ENCODE measurements at regions not wholly inside any gene's neighbourhood (a gene's known extent, or its start where the extent isn't known, plus 50 kb on each side); places are given as distances from the start of the nearest gene placed in this dataset.

DNA sequence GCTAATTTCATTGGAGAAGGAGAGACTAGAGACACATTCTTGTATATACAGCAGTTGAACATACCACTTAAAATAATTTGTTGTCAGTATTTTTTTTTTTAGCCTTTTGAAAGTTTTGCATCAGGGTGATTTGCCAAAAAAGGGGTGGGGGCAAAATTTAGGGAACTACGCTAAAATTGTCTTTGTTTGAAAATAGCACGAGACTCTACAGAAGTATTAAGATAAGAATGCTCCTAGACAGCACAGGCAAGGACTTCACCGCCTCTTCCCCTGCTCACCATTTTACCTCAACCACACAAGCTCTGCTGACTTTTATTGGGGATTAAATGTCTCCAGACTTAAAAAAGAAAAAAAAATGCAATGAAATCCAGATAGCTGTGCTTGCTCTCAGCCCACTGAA, 236.1 kb upstream of the USP25 start:
- H3K79me2 ChIP-seq (ENCODE audit: control insufficient read depth, insufficient read depth, low read length), result no peaks in the 10 kb centered on the region
- in situ Hi-C loops (cut with MboI), result loop anchor here (25.0 kb wide), 1 partner anchor 631 kb away; no protein-coding TSS in a partner anchor
- ATAC-seq (no peak), DNase-seq (ENCODE audit: low read depth, low spot score) (no peak), FAIRE-seq (no peak)
- no peak overlapping the region for H3K27ac ChIP-seq (ENCODE audit: control insufficient read depth, insufficient read depth)
- ChIA-PET CTCF (interaction anchor here (1.4 kb wide), 1 partner anchor 9 kb away, joined by 4 read pairs; no protein-coding TSS in a partner anchor), POLR2A (no interaction called here), SMC1A (ENCODE audit: uncharacterized antibody, unreplicated experiment) (interaction anchor here (2.2 kb wide), 1 partner anchor 12 kb away, joined by 9 read pairs; no protein-coding TSS in a partner anchor), RAD21 (ENCODE audit: unreplicated experiment) (interaction anchor here (1.1 kb wide), 1 partner anchor 1234 kb away, joined by 3 read pairs; no protein-coding TSS in a partner anchor)
- no TSS peak for BruUV-seq (replicated peaks)
- no peak overlapping the region for H2AFZ ChIP-seq (ENCODE audit: control insufficient read depth, low read depth, low read length)
- H4K20me1 ChIP-seq (ENCODE audit: control insufficient read depth, insufficient read depth), result no peaks in the 10 kb centered on the region
- intact Hi-C loops (cut with micrococcal nuclease; ENCODE audit: unreplicated experiment), result no loop called here
- no peaks in the 10 kb centered on the region for H3K36me3 ChIP-seq (ENCODE audit: control insufficient read depth in 2 of 2, insufficient read depth in 2 of 2, low read length in 1 of 2)
- 0% methylated on average over 3 of the region's 3 CpGs for WGBS (ENCODE audit: insufficient coverage, insufficient replicate concordance, low lambda C conversion rate, missing lambda C conversion rate)
- no peaks in the 10 kb centered on the region for H3K4me1 ChIP-seq (ENCODE audit: control insufficient read depth, insufficient read depth, low read length)
- no peak overlapping the region for H3K4me2 ChIP-seq (ENCODE audit: control insufficient read depth, insufficient read depth)
- H3K4me3 ChIP-seq, result no peak overlapping the region
- no peaks in the 10 kb centered on the region for H3K27me3 ChIP-seq (replicated peaks in 1 of 2; ENCODE audit: control insufficient read depth in 2 of 2, insufficient read depth in 2 of 2, low read length in 1 of 2)
- no peaks in the 10 kb centered on the region for H3K9me3 ChIP-seq (replicated peaks; ENCODE audit: control insufficient read depth, insufficient read depth, low read length)
- H3K9ac ChIP-seq (ENCODE audit: control insufficient read depth, insufficient read depth, low read length), result no peak overlapping the region
- TF ChIP-seq CBX5 (IDR thresholded peaks at IDR 0.05; ENCODE audit: low read depth) (no peak), ZNF24 (IDR thresholded peaks at IDR 0.05) (no peak), MTA2 (IDR thresholded peaks at IDR 0.05; ENCODE audit: low read depth) (no peak), ASH2L (IDR thresholded peaks at IDR 0.05; ENCODE audit: borderline replicate concordance, low read depth) (no peak), STAT1 (conservative IDR thresholded peaks at IDR 0.05) (no peak)
- TF ChIP-seq, protein P1, sequence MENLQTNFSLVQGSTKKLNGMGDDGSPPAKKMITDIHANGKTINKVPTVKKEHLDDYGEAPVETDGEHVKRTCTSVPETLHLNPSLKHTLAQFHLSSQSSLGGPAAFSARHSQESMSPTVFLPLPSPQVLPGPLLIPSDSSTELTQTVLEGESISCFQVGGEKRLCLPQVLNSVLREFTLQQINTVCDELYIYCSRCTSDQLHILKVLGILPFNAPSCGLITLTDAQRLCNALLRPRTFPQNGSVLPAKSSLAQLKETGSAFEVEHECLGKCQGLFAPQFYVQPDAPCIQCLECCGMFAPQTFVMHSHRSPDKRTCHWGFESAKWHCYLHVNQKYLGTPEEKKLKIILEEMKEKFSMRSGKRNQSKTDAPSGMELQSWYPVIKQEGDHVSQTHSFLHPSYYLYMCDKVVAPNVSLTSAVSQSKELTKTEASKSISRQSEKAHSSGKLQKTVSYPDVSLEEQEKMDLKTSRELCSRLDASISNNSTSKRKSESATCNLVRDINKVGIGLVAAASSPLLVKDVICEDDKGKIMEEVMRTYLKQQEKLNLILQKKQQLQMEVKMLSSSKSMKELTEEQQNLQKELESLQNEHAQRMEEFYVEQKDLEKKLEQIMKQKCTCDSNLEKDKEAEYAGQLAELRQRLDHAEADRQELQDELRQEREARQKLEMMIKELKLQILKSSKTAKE (IDR thresholded peaks at IDR 0.05; ENCODE audit: low read depth, poor library complexity, severe bottlenecking), result no peak
- TF ChIP-seq, protein P2, sequence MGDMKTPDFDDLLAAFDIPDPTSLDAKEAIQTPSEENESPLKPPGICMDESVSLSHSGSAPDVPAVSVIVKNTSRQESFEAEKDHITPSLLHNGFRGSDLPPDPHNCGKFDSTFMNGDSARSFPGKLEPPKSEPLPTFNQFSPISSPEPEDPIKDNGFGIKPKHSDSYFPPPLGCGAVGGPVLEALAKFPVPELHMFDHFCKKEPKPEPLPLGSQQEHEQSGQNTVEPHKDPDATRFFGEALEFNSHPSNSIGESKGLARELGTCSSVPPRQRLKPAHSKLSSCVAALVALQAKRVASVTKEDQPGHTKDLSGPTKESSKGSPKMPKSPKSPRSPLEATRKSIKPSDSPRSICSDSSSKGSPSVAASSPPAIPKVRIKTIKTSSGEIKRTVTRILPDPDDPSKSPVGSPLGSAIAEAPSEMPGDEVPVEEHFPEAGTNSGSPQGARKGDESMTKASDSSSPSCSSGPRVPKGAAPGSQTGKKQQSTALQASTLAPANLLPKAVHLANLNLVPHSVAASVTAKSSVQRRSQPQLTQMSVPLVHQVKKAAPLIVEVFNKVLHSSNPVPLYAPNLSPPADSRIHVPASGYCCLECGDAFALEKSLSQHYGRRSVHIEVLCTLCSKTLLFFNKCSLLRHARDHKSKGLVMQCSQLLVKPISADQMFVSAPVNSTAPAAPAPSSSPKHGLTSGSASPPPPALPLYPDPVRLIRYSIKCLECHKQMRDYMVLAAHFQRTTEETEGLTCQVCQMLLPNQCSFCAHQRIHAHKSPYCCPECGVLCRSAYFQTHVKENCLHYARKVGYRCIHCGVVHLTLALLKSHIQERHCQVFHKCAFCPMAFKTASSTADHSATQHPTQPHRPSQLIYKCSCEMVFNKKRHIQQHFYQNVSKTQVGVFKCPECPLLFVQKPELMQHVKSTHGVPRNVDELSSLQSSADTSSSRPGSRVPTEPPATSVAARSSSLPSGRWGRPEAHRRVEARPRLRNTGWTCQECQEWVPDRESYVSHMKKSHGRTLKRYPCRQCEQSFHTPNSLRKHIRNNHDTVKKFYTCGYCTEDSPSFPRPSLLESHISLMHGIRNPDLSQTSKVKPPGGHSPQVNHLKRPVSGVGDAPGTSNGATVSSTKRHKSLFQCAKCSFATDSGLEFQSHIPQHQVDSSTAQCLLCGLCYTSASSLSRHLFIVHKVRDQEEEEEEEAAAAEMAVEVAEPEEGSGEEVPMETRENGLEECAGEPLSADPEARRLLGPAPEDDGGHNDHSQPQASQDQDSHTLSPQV (IDR thresholded peaks at IDR 0.05), result no peak
- TF ChIP-seq, protein P3, sequence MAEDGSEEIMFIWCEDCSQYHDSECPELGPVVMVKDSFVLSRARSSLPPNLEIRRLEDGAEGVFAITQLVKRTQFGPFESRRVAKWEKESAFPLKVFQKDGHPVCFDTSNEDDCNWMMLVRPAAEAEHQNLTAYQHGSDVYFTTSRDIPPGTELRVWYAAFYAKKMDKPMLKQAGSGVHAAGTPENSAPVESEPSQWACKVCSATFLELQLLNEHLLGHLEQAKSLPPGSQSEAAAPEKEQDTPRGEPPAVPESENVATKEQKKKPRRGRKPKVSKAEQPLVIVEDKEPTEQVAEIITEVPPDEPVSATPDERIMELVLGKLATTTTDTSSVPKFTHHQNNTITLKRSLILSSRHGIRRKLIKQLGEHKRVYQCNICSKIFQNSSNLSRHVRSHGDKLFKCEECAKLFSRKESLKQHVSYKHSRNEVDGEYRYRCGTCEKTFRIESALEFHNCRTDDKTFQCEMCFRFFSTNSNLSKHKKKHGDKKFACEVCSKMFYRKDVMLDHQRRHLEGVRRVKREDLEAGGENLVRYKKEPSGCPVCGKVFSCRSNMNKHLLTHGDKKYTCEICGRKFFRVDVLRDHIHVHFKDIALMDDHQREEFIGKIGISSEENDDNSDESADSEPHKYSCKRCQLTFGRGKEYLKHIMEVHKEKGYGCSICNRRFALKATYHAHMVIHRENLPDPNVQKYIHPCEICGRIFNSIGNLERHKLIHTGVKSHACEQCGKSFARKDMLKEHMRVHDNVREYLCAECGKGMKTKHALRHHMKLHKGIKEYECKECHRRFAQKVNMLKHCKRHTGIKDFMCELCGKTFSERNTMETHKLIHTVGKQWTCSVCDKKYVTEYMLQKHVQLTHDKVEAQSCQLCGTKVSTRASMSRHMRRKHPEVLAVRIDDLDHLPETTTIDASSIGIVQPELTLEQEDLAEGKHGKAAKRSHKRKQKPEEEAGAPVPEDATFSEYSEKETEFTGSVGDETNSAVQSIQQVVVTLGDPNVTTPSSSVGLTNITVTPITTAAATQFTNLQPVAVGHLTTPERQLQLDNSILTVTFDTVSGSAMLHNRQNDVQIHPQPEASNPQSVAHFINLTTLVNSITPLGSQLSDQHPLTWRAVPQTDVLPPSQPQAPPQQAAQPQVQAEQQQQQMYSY (CRISPR knock-in tag; IDR thresholded peaks at IDR 0.05), result no peak
- TF ChIP-seq, protein P4, sequence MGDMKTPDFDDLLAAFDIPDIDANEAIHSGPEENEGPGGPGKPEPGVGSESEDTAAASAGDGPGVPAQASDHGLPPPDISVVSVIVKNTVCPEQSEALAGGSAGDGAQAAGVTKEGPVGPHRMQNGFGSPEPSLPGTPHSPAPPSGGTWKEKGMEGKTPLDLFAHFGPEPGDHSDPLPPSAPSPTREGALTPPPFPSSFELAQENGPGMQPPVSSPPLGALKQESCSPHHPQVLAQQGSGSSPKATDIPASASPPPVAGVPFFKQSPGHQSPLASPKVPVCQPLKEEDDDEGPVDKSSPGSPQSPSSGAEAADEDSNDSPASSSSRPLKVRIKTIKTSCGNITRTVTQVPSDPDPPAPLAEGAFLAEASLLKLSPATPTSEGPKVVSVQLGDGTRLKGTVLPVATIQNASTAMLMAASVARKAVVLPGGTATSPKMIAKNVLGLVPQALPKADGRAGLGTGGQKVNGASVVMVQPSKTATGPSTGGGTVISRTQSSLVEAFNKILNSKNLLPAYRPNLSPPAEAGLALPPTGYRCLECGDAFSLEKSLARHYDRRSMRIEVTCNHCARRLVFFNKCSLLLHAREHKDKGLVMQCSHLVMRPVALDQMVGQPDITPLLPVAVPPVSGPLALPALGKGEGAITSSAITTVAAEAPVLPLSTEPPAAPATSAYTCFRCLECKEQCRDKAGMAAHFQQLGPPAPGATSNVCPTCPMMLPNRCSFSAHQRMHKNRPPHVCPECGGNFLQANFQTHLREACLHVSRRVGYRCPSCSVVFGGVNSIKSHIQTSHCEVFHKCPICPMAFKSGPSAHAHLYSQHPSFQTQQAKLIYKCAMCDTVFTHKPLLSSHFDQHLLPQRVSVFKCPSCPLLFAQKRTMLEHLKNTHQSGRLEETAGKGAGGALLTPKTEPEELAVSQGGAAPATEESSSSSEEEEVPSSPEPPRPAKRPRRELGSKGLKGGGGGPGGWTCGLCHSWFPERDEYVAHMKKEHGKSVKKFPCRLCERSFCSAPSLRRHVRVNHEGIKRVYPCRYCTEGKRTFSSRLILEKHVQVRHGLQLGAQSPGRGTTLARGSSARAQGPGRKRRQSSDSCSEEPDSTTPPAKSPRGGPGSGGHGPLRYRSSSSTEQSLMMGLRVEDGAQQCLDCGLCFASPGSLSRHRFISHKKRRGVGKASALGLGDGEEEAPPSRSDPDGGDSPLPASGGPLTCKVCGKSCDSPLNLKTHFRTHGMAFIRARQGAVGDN (IDR thresholded peaks at IDR 0.05), result no peak
